GM08714 (cell line): ENCODE measurements at regions not wholly inside any gene's neighbourhood (a gene's known extent, or its start where the extent isn't known, plus 50 kb on each side); places are given as distances from the start of the nearest gene placed in this dataset.
"Not testable (repeated sequence)": the region's sequence is repeated elsewhere in the genome, so short reads cannot be mapped to it uniquely, and the experiment has no call there.

Source experiments
- H3K4me3 ChIP-seq: fragments of 200-500 bp; sonication (Bioruptor generic); 2 replicates; pipeline ENCODE4 v1.5.1; 2014; ENCODE audit warnings: mild to moderate bottlenecking, low read length, inconsistent platforms
- ZNF274 ChIP-seq: IDR thresholded peaks from 2 replicates; pipeline ENCODE4 v1.6.1; 2012; ENCODE audit warnings: mild to moderate bottlenecking, low read depth, low read length

GRCh38 chr7:25459057-25459456 lies 230.8 kb upstream of the NPVF start:
- no peak overlapping the region for H3K4me3 ChIP-seq
- no peak for TF ChIP-seq ZNF274

GRCh38 chr7:25460433-25460832 lies 232.1 kb upstream of the NPVF start:
- no peak overlapping the region for H3K4me3 ChIP-seq
- no peak for TF ChIP-seq ZNF274

GRCh38 chr7:25469669-25470068 lies 241.4 kb upstream of the NPVF start:
- no peak overlapping the region for H3K4me3 ChIP-seq
- no peak for TF ChIP-seq ZNF274

GRCh38 chr7:25476863-25477499 lies 248.7 kb upstream of the NPVF start:
- no peak for TF ChIP-seq ZNF274
- no peak overlapping the region for H3K4me3 ChIP-seq

GRCh38 chr7:25478221-25478620 lies 249.9 kb upstream of the NPVF start:
- not testable (repeated sequence) for H3K4me3 ChIP-seq

GRCh38 chr7:25478925-25479324 lies 250.6 kb upstream of the NPVF start:
- TF ChIP-seq ZNF274: no peak
- no peak overlapping the region for H3K4me3 ChIP-seq

GRCh38 chr7:25481891-25482290 lies 253.6 kb upstream of the NPVF start:
- no peak for TF ChIP-seq ZNF274
- H3K4me3 ChIP-seq: no peak overlapping the region

GRCh38 chr7:25482631-25483030 lies 254.3 kb upstream of the NPVF start:
- TF ChIP-seq ZNF274: no peak
- H3K4me3 ChIP-seq: no peak overlapping the region

GRCh38 chr7:25485026-25485425 lies 256.7 kb upstream of the NPVF start:
- TF ChIP-seq ZNF274: no peak
- no peak overlapping the region for H3K4me3 ChIP-seq

- no peak overlapping the region for H3K4me3 ChIP-seq
- TF ChIP-seq ZNF274: no peak
Observed at GRCh38 chr7:25486656-25487055, 258.4 kb upstream of the NPVF start.

- H3K4me3 ChIP-seq: no peak overlapping the region
- TF ChIP-seq ZNF274: no peak
Observed at GRCh38 chr7:25493805-25494366, 265.6 kb upstream of the NPVF start.

- no peak for TF ChIP-seq ZNF274
- H3K4me3 ChIP-seq: no peak overlapping the region
Observed at GRCh38 chr7:25494896-25495295, 266.6 kb upstream of the NPVF start.

GRCh38 chr7:25495342-25496250 lies 267.3 kb upstream of the NPVF start:
- H3K4me3 ChIP-seq: no peak overlapping the region
- TF ChIP-seq ZNF274: no peak

- TF ChIP-seq ZNF274: no peak
- H3K4me3 ChIP-seq: peak overlapping the region; percentile 47; the same call in 1 of the 2 replicates
Observed at GRCh38 chr7:25496476-25497368, 268.4 kb upstream of the NPVF start.
